GM12878 (cell line): ENCODE measurements at regions not wholly inside any gene's neighbourhood (a gene's known extent, or its start where the extent isn't known, plus 50 kb on each side); places are given as distances from the start of the nearest gene placed in this dataset.

ENCODE experiments used
- ATAC-seq: fragments of 200-7000 bp; cut with Tn5 transposase; 3 replicates; pipeline ENCODE4 v1.9.1; 2020; ENCODE audit warnings: mild to moderate bottlenecking, moderate library complexity
- BruUV-seq: library from RNA; stranded (reverse); fragments of 400-500 nt; replicated peaks from 2 replicates; lab custom pipeline; 2021; lab: Mats Ljungman, UMichigan
- CTCF ChIA-PET: fragments of 300-600 bp; sonication (Branson Sonifier 250); formaldehyde crosslinking; extraction: SDS; loops from one replicate; lab custom pipeline; 2021; ENCODE audit warnings: inconsistent platforms; lab: Yijun Ruan, JAX
- POLR2A ChIA-PET: fragments of 350-600 bp; formaldehyde crosslinking; extraction: SDS; loops from one replicate; lab custom pipeline; 2021; ENCODE audit warnings: inconsistent platforms; lab: Charles Lee
- RAD21 ChIA-PET: fragments of 300-600 bp; sonication (Branson Sonifier 250); formaldehyde crosslinking; loops from one replicate; lab custom pipeline; 2023; ENCODE audit warnings: antibody characterized with exemption; ENCODE audit not compliant: unreplicated experiment; lab: Charles Lee
- SMC1A ChIA-PET: fragments of 300-600 bp; sonication (Branson Sonifier 250); formaldehyde crosslinking; loops from one replicate; lab custom pipeline; 2023; ENCODE audit not compliant: unreplicated experiment, uncharacterized antibody; lab: Charles Lee
- DNase-seq: peaks from one replicate; pipeline ENCODE4 v3.0.0-alpha.2; 2011; ENCODE audit warnings: low read depth, low spot score
- FAIRE-seq: peaks from 3 replicates; lab custom pipeline; 2011; peaks lifted over from hg19 to GRCh38; lab: Jason Lieb, UNC
- H2AFZ ChIP-seq: 2 replicates; pipeline ENCODE4 v1.6.0; 2011; ENCODE audit warnings: low read depth, low read length, control low read depth; ENCODE audit not compliant: control insufficient read depth
- H3K27ac ChIP-seq: 2 replicates; pipeline ENCODE4 v1.5.1; 2011; ENCODE audit warnings: control low read depth; ENCODE audit not compliant: control insufficient read depth, insufficient read depth
- H3K27me3 ChIP-seq, 2 experiments: replicated peaks in 1 of 2; 2 replicates each; pipeline versions ENCODE4 v1.6.0 to v1.6.1; 2011; ENCODE audit warnings: low read length in 1 of 2; ENCODE audit not compliant: control insufficient read depth in 2 of 2, insufficient read depth in 2 of 2
- H3K36me3 ChIP-seq, 2 experiments: 2 replicates each; pipeline ENCODE4 v1.5.1; 2011; ENCODE audit warnings: low read length in 1 of 2; ENCODE audit not compliant: control insufficient read depth in 2 of 2, insufficient read depth in 2 of 2
- H3K4me1 ChIP-seq: 2 replicates; pipeline ENCODE4 v1.6.1; 2011; ENCODE audit warnings: mild to moderate bottlenecking, low read length, moderate library complexity, mixed read lengths; ENCODE audit not compliant: control insufficient read depth, insufficient read depth
- H3K4me2 ChIP-seq: 2 replicates; pipeline ENCODE4 v1.6.0; 2011; ENCODE audit warnings: control low read depth; ENCODE audit not compliant: control insufficient read depth, insufficient read depth
- H3K4me3 ChIP-seq: fragments of 200-600 bp; sonication (generic); 2 replicates; pipeline ENCODE4 v1.5.1; 2016
- H3K79me2 ChIP-seq: 2 replicates; pipeline ENCODE4 v1.6.0; 2011; ENCODE audit warnings: low read length; ENCODE audit not compliant: control insufficient read depth, insufficient read depth
- H3K9ac ChIP-seq: 2 replicates; pipeline ENCODE4 v1.8.0; 2011; ENCODE audit warnings: low read length, control low read depth, mixed read lengths; ENCODE audit not compliant: control insufficient read depth, insufficient read depth
- H3K9me3 ChIP-seq: replicated peaks from 3 replicates; pipeline ENCODE4 v1.5.1; 2011; ENCODE audit warnings: mild to moderate bottlenecking, low read length; ENCODE audit not compliant: control insufficient read depth, insufficient read depth
- H4K20me1 ChIP-seq: 2 replicates; pipeline ENCODE4 v1.6.0; 2011; ENCODE audit not compliant: control insufficient read depth, insufficient read depth
- E2F4 ChIP-seq: IDR thresholded peaks from 2 replicates; pipeline ENCODE4 v1.6.1; 2012; ENCODE audit warnings: low read depth, low read length, improper control_type of control experiment
- GABPA ChIP-seq: IDR thresholded peaks from 2 replicates; pipeline ENCODE4 v1.6.1; 2014; ENCODE audit warnings: antibody characterized with exemption, low read depth, mild to moderate bottlenecking, inconsistent platforms
- MTA2 ChIP-seq: fragments of 450-650 bp; IDR thresholded peaks from 2 replicates; pipeline ENCODE4 v1.6.1; 2016; ENCODE audit warnings: low read depth, mild to moderate bottlenecking, moderate library complexity
- POLR2A ChIP-seq: IDR thresholded peaks from 2 replicates; pipeline ENCODE4 v1.6.1; 2011; ENCODE audit warnings: low read depth, mild to moderate bottlenecking, low read length
- SMC3 ChIP-seq: IDR thresholded peaks from 2 replicates; pipeline ENCODE4 v1.6.1; 2011; ENCODE audit warnings: low read length, improper control_type of control experiment, borderline replicate concordance
- ZBTB33 ChIP-seq: fragments of 450-650 bp; IDR thresholded peaks from 2 replicates; pipeline ENCODE4 v1.6.1; 2017; ENCODE audit warnings: mild to moderate bottlenecking
- ZNF207 ChIP-seq: fragments of 450-650 bp; IDR thresholded peaks from 2 replicates; pipeline ENCODE4 v1.6.1; 2014; ENCODE audit warnings: antibody characterized with exemption, mild to moderate bottlenecking, borderline replicate concordance
- WGBS: methylation state at CpG from one replicate; pipeline ENCODE4 v1.1.6; 2016; ENCODE audit warnings: low lambda C conversion rate; ENCODE audit not compliant: insufficient replicate concordance, insufficient coverage; ENCODE audit errors: missing lambda C conversion rate; 5-methylcytosine and 5-hydroxymethylcytosine counted together
- in situ Hi-C: fragments of 300-500 bp; cut with MboI; formaldehyde crosslinking; loops from 9 replicates; pipeline ENCODE4 v1.14.3; 2018; ENCODE audit warnings: mixed read lengths
- intact Hi-C: fragments of 100-400 bp; cut with micrococcal nuclease; formaldehyde crosslinking; loops from one replicate; pipeline ENCODE4 v1.14.2; 2022; ENCODE audit not compliant: unreplicated experiment

- 0% methylated on average over 2 of the region's 2 CpGs for WGBS
- in situ Hi-C loops: no loop called here
Observed at GRCh38 chr1:84749427-84749826, 59.2 kb upstream of the SSX2IP start.

More at GRCh38 chr1:84749427-84749826, 59.2 kb upstream of the SSX2IP start:
- no peak overlapping the region for H3K4me3 ChIP-seq
- no peak for DNase-seq
- H3K27ac ChIP-seq: no peak overlapping the region
- CTCF ChIA-PET: interaction anchor here (1.0 to 2.3 kb wide), 5 partner anchors 9 to 307 kb away, joined by 3 to 6 read pairs (median 3); no protein-coding TSS in a partner anchor
- TF ChIP-seq ZNF207 (no peak), MTA2 (no peak), E2F4 (no peak), ZBTB33 (no peak), GABPA (no peak), SMC3 (no peak), POLR2A (no peak)
- TF ChIP-seq, all 136 proteins: peak for 0
- no peak for ATAC-seq
- POLR2A ChIA-PET: no interaction called here
- SMC1A ChIA-PET: interaction anchor here (0.7 to 3.5 kb wide), 9 partner anchors 8 to 96 kb away, joined by 3 to 9 read pairs (median 5); no protein-coding TSS in a partner anchor
- Histone ChIP-seq H3K9ac (no peak overlapping the region), H2AFZ (no peak overlapping the region), H3K9me3 (no peaks in the 10 kb centered on the region), H3K4me1 (no peaks in the 10 kb centered on the region), H3K79me2 (no peaks in the 10 kb centered on the region), H4K20me1 (no peaks in the 10 kb centered on the region), H3K27me3 (no peaks in the 10 kb centered on the region; a peak in 1 of 4 replicates), H3K36me3 (no peaks in the 10 kb centered on the region), H3K4me2 (no peak overlapping the region)
- intact Hi-C loops: no loop called here
- FAIRE-seq: no peak
- BruUV-seq: no TSS peak
- RAD21 ChIA-PET: interaction anchor here (1.0 to 3.7 kb wide), 7 partner anchors 9 to 308 kb away, joined by 4 to 14 read pairs (median 5); no protein-coding TSS in a partner anchor
